ENCODE measurements at regions not wholly inside any gene's neighbourhood (a gene's known extent, or its start where the extent isn't known, plus 50 kb on each side); places are given as distances from the start of the nearest gene placed in this dataset.

GRCh38 chr21:34019402-34019801 is 54.0 kb upstream of the MRPS6 start:
- Histone ChIP-seq H3K27me3 (no peaks in the 10 kb centered on the region), H3K27ac (no peak overlapping the region), H3K4me3 (no peak overlapping the region), H3K9me3 (no peaks in the 10 kb centered on the region), H3K36me3 (no peaks in the 10 kb centered on the region), H3K4me1 (no peaks in the 10 kb centered on the region)
- WGBS (ENCODE audit: insufficient coverage, low coverage, low lambda C conversion rate, missing lambda C conversion rate): 38% methylated on average over 1 of the region's 1 CpG
- ATAC-seq (no peak), DNase-seq (no peak)
- intact Hi-C loops (cut with DNase I): no loop called here
- no peak for TF ChIP-seq POLR2A (IDR thresholded peaks at IDR 0.05)

GRCh38 chr21:34018910-34019309 is 54.5 kb upstream of the MRPS6 start:
- Histone ChIP-seq H3K9me3 (no peaks in the 10 kb centered on the region), H3K27me3 (no peaks in the 10 kb centered on the region), H3K4me1 (no peaks in the 10 kb centered on the region), H3K36me3 (no peaks in the 10 kb centered on the region), H3K27ac (no peak overlapping the region), H3K4me3 (no peak overlapping the region)
- intact Hi-C loops (cut with DNase I): no loop called here
- DNase-seq (no peak), ATAC-seq (no peak)
- WGBS (ENCODE audit: insufficient coverage, low coverage, low lambda C conversion rate, missing lambda C conversion rate): 75% methylated on average over 1 of the region's 1 CpG
- TF ChIP-seq CTCF (IDR thresholded peaks at IDR 0.05) (no peak), POLR2A (IDR thresholded peaks at IDR 0.05) (no peak)

- Histone ChIP-seq H3K27ac (no peak overlapping the region), H3K4me3 (no peak overlapping the region), H3K4me1 (no peaks in the 10 kb centered on the region), H3K27me3 (no peaks in the 10 kb centered on the region), H3K9me3 (no peaks in the 10 kb centered on the region), H3K36me3 (no peaks in the 10 kb centered on the region)
- ATAC-seq (peak in 1 of 4 donors; percentile 11), DNase-seq (no peak)
- intact Hi-C loops (cut with DNase I): no loop called here
- TF ChIP-seq CTCF (IDR thresholded peaks at IDR 0.05): no peak
- TF ChIP-seq POLR2A (IDR thresholded peaks at IDR 0.05): no peak
- no CpG with 5 or more reads among the region's 1 CpG for whole genome bisulfite sequencing (ENCODE audit: insufficient coverage, low coverage, low lambda C conversion rate, missing lambda C conversion rate)
Measured at GRCh38 chr21:34018185-34018584, 55.2 kb upstream of the MRPS6 start.

GRCh38 chr21:34017039-34017961 is 56.1 kb upstream of the MRPS6 start:
- H3K4me3 ChIP-seq: no peak overlapping the region
- ATAC-seq (no peak), DNase-seq (no peak)
- H3K36me3 ChIP-seq: no peaks in the 10 kb centered on the region
- H3K4me1 ChIP-seq: no peaks in the 10 kb centered on the region
- H3K27me3 ChIP-seq: no peaks in the 10 kb centered on the region
- no peak overlapping the region for H3K27ac ChIP-seq
- 71% methylated on average over 4 of the region's 5 CpGs for WGBS (ENCODE audit: insufficient coverage, low coverage, low lambda C conversion rate, missing lambda C conversion rate)
- no peak for TF ChIP-seq POLR2A (IDR thresholded peaks at IDR 0.05)
- TF ChIP-seq CTCF (IDR thresholded peaks at IDR 0.05): no peak
- intact Hi-C loops (cut with DNase I): no loop called here
- H3K9me3 ChIP-seq: no peaks in the 10 kb centered on the region

- H3K27me3 ChIP-seq: no peaks in the 10 kb centered on the region
- intact Hi-C loops (cut with DNase I): no loop called here
- no peak for DNase-seq
- no peak overlapping the region for H3K27ac ChIP-seq
- no peak overlapping the region for H3K4me3 ChIP-seq
- TF ChIP-seq CTCF (IDR thresholded peaks at IDR 0.05): no peak
- TF ChIP-seq POLR2A (IDR thresholded peaks at IDR 0.05): no peak
- ATAC-seq: no peak
- peaks cover 0 to 11% (median 0%) of the 10 kb centered on the region in 4 donors for H3K9me3 ChIP-seq
- 77% methylated on average over 3 of the region's 3 CpGs for WGBS (ENCODE audit: insufficient coverage, low coverage, low lambda C conversion rate, missing lambda C conversion rate)
- no peaks in the 10 kb centered on the region for H3K4me1 ChIP-seq
- no peaks in the 10 kb centered on the region for H3K36me3 ChIP-seq
Measured at GRCh38 chr21:34012640-34013039, 60.7 kb upstream of the MRPS6 start.

All from right lobe of liver (tissue), 6 donors.